ENCODE measurements at regions not wholly inside any gene's neighbourhood (a gene's known extent, or its start where the extent isn't known, plus 50 kb on each side); places are given as distances from the start of the nearest gene placed in this dataset.
A peak's percentile ranks its signal among the peaks of the same experiment; 100 is the strongest.

DNA sequence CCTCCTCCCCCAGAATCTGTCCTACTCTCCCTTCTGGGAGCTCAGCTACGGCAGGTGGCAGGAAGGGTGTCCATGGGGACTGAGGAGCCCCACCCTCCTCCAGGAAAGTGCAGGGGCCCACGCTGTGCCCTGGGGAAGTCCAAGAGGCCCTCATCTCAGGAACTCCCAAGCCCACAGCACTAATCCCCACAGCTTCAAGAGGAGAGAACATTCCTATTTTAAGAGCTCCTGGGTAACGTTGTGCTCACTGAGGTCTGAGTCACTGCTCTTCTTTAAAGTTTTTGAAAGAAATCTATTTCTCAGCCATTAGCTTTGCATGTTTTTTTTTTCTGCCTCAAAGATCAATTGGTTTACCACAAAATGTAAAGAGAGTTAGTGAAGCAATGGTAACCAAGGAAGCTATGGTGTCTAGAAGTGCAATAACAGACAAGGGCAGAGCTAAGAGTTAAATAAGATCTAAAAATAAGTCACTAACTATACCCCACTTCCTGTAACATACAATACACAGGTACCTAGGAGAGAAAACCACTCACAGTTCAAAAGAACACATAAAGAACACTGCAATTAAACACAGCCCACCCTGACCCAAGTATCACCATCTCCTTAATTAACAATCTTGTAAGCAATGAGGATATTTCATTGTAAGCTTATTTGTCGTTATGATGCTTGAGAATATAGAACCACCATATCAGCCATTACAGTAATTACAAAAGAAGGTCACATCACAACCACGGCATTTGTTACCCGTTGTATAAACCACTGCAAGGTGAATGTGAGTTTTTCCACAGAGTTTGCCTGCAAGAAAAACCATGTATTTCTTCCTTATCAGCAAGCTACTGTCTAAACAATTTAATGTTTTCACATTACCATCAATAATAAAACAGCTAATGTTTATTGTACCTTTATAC is 382.3 kb upstream of the SLC30A5 start:
- peak; percentile 23 for DNase-seq (ENCODE audit: low spot score)

DNA sequence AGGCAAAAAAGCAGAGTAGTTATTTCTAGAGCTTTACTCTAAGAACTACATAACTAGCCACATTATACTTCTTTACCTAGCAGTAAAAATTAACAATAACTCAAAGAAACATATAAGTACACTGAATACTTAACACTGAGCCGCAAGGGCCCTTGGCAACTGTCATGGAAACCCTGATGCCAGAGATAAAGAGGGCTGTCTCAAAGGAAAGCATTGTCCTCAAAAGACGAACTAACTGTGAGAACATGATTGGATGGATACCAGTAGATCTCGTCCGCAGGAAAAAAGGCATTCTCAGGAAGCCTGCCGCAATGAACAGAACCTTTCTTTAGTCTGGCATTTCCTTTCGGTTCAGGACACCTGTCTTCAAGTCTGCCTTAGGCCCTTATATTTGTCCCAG is 379.0 kb upstream of the SLC30A5 start:
- DNase-seq (ENCODE audit: low spot score): no peak

DNA sequence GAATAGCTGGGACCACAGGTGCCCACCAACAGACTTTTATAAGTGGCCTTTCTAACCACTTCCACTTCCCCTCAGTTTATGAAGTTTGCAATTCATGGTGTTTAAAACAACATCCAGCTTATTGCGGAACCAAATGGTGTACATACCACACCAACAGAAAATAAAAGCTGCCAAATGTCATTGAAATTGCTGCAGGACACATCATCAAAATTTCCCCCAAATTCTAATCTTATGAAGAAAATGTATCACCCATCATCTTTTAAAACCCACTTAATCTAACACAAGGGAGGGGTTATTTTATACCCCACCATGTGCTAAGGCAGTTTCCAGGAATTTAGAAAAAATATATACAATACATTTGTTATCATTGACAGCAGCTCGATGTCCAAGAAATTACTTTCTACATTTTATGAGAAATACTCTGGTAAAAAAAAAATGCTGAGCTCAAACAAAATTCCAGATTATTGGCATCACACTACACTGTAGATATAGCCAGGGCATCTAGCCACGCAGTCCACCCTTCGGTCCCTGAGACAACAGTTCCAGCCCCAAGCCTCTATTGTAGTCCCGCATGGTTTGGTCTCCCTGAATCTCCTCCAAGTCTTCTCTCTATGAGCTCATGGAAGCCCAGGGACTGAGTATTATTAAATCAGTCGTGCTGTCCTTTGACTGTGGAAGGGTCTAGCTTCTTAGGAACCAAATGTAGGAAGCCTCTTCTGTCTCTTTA is 372.8 kb upstream of the SLC30A5 start:
- DNase-seq (ENCODE audit: low spot score): no peak

DNA sequence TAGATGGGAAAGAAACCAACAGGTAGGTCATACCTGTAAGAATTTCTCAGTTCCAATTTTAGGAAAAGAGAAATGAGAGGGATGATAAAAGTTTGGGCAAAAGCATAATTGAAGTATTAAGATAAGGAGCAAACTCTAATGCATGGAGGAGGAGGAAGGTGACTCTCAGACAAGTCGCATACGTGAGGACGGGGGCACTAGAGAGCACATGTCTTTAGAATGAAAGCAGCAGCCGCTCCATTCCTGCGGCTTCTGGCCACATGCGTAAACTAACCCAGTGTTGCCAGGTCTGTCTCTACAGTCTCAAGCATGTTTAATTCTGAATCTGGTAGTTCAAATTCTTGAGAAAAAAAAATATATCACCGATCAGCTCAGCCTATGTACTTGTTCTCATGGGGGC is 371.5 kb upstream of the SLC30A5 start:
- DNase-seq (ENCODE audit: low spot score): no peak

DNA sequence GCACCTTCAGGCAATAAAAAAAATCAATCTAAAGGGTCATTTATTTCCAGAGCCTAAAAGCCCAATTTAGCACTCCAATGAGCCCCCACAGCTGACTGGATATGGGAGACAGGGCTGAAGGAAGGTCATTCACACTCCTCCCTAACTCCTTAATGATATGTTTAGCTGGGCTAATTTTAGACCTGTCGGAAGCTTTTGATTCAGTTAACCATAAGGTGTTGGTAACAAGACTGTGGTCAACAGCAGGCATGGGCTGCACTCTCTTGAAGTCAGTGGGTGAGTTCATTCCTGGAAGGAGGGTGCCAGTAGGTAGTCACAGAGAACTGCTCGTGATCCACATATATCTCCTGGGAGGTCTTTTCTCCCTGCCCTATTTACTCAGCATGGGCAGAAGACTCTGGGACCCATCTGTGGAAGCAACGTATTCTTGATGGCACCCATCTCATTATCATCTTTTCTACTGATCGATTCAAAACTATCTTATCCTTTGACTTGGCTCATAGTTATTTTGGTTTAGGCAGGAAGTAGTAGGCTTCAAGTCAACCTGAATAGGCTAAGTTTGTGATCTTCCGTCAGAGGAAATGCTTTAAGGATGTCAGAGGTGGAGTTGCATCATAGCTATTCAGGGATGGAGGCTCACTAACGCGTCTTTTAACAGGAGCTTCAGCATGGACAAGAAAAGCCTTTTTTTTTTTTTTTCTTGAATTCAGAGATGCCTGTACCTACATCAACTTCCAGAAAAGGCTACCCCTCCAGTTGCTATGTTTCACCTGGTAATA is 367.7 kb upstream of the SLC30A5 start:
- no peak for DNase-seq (ENCODE audit: low spot score)

DNA sequence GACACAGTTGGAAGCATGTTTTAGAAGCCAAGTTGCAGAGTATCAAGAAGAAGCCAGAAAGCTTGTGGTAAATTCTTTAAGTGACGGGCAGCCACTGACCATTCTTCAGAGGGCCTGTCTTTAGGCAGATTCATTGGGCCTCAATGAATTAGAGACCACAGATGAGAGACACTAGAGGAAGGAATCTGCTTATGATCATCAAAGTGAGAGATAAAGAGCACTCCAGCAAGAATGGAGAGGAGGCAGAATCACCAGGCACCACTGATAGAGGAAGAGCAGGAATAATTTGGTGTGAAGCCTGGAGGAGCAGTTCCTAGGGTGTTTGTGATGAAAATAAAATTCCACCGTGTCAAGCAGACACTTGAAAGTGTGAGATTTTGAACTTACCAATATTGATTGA is 365.9 kb upstream of the SLC30A5 start:
- DNase-seq (ENCODE audit: low spot score): no peak

DNA sequence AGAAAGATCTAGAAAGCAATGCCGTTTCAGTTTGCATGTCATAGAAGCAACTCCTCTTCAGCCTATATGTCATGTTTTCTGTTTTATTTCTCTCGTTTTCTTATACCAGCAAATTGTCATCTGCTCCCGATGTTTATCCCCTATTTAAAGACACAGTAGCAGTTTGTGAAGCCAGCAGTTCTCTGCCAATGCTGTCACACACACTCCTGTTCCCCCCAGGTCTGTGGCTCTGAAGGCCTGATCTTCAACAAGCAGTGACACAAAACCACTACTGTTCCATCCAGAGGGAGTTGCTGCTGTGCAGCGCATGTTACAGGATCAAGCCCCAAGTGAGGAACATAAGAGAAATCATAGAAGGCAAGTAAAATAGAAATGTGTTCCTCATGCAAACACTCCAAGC is 364.1 kb upstream of the SLC30A5 start:
- no peak for DNase-seq (ENCODE audit: low spot score)

DNA sequence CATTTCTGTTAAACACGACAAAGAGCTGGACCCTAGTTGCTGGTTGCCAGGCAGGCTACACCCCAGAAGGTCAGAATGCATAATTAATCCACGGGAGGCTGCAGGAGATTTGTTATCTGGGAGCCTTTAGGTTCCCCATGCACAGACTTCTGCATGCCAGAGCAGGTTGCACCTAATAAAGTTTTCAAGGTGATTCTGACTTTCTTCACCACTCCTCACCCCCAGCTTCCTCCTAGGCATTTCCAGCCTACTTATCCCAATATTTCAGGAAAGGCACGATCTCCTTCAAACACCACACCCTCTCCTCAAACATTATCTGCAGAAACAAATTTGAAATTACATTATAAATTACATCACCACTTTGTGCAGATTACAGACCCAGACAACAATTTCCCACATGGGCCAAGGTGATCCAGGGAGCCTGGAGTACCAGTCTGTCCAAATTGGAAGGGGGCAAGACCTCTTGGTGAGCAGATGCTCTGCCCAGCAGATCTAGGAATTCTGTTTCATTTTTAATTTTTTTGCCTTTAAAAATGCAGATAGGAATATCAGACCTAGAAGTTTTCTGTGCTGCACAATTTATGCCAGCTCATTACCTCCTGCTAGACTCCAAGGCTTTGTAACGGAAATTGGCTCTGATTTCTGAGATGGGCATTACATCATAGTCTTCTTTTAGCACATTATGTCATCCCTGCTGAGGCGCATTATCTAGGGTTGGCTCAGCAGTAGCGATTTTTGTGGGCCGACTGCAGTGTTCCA is 363.4 kb upstream of the SLC30A5 start:
- DNase-seq (ENCODE audit: low spot score): peak; percentile 86

DNA sequence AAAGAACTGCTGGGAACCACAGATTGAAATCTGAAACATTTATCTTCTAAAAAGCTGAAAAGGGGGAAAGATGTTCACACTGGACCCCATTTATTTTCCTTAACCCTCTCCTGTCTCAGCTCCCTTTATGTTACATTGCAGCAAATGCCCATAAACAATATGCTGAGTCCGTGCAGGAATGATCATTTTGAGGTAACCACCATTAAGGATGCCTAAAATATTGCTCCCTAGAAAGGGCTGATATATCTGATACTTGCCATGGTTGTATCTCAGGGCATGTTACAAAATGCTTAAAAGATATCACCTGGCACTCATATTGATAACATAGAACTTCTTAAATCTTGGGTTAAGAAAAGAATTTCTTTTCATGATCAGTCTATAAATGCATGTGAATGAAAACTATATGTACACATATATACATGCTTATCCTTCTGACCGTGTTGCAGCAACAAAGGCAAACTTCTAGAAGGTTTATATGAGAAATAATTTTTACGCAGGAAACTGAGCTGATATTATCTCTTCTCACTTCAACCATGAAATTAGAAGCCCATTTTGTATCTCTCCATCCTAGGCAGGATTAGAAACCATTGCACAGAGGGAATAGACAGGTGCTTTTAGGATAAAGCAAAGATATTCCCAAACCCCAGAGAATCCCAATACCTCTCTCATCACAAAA is 362.7 kb upstream of the SLC30A5 start:
- no peak for DNase-seq (ENCODE audit: low spot score)

DNA sequence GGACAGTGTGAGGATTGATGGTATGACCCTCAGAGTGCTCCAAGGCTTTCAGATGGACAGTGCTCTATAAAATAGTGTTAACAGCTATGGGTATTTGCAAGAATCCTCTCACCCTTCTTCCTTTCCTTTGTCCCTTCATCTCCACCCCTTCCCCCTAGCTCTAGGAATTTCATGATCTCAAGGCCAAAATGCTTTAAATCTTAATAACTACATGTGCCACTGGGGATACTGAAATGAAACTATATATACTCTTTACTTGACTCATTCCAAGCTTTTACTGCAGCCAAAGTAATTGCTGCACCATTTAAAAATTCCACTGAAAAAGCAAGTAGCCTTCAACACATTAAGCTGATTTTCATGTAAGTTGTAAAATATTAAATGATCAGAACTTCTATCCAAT is 361.6 kb upstream of the SLC30A5 start:
- DNase-seq (ENCODE audit: low spot score): no peak

DNA sequence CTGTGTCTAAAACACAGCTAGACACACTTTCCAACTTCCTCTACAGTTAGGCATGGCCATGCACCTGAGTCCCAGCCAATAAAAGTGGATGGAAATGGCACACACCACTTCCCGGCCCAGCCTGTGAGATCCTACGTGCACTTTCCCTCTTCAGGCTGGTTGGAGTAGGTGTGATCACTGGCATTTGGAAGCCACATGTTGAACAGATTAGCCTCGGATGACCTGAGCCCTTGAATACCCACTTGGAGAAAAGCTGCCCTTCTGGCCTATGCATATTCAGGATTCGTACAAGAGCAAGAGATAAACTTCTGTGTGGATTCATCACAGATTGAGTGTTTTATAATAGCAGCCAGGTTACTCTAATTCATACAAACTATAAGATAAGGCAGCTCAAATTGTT is 359.0 kb upstream of the SLC30A5 start:
- no peak for DNase-seq (ENCODE audit: low spot score)

DNA sequence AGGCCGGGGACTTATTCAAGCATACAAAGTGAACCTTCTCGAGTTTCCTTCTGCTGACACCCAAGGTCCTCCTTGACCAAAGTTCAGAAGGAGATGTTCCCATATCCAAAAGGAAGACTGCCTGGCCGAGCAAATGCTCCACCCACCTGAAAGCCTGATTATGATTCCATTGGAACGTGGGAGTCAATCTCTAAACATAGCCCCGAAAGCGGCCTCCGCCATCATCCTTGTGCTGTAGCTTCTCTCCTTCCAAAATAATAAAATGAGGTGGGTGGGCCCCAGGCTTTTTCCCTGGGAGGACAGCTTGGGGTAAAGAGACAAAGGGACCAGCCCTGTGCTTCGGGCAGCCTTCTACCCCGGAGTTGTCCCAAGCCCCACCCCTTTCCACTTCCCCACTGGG is 355.6 kb upstream of the SLC30A5 start:
- no peak for DNase-seq (ENCODE audit: low spot score)

DNA sequence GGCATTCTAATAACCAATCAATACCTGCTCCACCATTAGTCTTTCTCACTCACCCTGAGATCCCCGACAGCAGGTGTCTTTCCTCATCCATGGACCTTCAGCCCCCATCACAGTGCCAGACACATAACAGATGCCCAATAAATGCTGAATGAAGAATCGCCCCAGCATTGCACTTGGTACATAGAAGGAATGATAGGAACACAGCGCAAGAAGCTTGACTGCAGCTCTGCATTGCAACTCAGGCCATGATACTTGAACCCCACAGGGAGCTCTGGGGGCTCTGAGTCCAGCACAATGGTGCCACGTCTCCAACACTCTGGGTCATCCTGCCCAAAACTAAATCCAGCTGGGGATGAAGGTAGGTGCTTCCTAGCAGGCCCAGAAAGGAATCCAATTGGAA is 355.0 kb upstream of the SLC30A5 start:
- no peak for DNase-seq (ENCODE audit: low spot score)

DNA sequence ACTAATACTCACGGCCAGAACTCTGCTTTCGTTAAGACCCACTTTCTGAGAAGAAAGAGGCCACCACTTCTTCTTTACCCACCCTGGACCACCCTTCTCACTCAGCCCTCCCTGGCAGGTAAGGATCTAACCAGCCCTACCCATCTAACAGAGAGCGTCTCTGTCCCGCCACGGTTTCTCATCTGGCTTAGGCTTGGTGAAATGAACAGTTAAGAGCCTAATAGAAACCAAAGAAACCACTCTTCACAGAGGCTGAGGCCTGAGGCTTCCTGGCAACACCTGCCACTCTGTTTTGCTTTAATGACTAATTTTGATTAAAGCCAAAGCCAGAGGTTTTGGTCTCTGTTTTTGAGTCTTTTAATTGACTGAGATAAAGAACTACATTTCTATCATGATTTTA is 354.1 kb upstream of the SLC30A5 start:
- DNase-seq (ENCODE audit: low spot score): no peak

DNA sequence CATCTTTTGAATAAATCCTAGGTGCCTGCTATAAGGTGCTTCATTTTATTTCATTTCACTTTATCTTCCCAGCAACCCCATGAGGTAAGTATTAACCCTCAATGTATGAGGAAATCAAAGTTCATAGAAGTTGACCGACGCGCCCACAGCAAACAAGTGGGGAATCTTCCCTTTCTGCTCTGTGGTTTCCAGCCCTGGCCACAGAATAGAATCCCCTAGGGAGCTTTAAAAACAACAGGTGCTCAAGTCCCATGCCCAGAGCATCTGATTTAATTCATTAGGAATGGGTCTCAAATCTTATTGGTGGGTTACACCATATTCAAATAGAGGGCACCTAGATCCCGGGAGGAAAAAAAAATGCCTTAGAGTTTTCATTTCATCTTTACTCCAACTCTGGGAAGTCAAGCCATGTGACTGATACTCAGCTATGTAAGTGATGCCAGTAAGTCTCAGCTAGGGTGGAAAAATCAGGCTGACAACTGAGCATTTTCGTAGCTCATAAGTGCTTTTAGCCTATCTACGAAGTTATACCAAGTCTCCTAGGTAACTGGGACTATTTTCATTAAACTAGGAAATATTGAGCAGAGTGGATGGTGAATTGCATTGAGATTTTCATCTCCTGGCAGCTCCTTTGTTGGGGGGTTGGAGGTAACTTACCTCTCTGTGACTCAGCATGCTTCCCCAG is 353.4 kb upstream of the SLC30A5 start:
- DNase-seq (ENCODE audit: low spot score): peak; percentile 45

DNA sequence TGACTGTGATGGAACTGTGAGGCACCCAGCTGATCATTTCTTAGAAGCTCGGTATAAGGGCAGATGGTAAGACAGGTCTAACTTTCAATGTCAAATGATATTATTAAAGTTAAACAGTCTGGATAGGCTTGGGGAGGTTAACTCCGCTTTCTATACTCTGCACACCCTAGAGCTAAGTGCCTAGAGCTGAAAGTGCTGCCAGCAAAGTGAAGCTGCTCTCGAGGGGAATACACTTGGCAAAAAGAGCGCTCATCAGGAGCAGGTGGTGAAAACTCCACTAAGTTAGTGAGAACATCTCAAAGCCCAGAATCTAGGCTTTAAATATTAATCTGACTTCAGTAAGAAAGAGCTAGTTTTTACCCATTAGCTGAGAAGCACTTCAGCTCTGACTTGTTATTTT is 349.6 kb upstream of the SLC30A5 start:
- no peak for DNase-seq (ENCODE audit: low spot score)

DNA sequence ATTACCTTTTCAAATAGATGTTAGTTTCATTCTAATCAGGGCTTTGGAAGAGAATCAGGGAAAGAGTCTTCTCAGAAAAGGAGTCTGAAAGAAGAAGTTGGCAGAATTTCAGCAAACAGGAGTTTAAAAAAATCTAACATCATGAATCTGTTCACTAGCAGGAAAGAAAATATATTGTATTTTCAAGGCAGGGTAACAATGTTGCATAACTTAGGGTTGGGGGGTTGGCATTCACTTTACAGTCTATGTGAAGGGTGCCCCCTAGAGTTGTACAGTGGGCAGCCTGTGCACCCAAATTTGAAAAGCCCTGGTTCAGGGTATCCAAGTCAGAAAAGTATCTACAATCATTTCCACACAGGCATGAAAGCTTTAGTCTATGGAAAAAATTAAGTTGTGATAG is 348.4 kb upstream of the SLC30A5 start:
- DNase-seq (ENCODE audit: low spot score): no peak

DNA sequence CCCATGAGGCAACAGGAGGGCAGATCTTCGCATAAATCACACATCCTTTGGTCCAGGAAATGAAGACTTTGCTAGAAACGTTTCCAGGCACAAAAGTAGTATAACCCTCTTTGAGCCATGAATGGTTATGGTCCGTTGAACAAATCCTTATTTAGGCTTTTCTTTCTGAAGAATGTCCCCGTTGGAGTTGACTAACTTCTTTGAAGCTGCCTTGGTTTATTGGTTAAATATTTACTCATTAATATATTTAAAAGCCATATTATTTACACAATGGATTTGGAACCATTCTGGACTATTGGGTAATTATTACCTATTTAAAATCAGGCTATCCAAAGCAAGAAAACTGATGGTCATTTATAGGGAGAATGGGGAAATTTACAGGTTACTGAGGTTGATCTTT is 347.6 kb upstream of the SLC30A5 start:
- peak; percentile 67 for DNase-seq (ENCODE audit: low spot score)

DNA sequence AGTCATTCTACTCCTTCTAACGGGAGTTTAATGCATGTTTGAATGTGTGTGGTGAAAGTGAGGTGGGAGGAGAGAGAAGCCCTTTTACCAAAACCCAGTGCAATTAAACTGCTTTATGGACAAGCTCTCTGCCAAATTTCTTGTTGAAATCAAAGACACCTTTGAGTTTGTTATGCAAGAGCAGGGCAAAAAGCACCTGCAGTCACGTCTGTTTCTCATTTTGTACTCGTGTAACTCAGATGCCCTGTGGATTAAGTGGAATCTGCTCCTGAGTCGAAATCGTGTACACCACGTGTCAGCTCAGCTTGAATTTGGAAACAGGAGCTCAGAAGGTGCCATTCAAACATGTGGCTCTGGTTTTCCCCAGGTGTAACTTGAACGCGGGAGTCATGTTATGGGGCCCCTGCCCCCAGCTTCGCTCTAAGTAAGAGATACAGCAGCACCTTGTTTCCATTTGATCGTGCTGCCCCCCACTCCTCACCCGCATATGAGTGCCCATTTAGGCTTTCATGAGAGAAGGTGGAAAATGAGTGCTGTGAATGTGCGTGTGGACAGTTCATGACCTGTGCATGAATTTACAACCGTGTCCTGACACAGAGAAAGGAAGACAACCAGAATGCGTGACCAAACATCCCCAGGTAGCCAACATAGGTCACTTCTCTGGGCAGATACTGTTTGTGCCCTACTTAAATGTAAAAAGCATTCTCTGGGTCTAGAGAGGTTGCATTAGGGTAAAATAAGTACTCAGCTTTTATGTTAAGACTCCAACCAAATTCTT is 347.0 kb upstream of the SLC30A5 start:
- peak; percentile 26 for DNase-seq (ENCODE audit: low spot score)

DNA sequence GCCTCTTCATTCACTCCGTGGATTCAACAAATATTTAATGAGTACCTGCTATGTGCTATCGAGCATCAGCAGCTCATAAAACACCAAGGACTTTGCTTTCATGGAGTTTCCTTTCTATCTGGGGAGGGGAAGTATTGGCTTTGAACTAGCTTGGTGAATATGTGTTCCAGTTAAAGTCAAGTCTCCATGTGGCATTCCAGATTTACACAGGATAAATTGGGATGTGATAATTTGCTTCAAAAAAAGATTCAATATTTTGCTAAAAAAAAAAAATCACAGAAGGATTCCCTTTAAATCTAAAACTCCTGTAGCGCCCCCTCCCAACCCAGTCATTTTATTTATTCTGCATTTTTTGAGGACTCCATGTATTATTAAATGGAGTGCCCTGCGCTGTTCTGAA is 346.3 kb upstream of the SLC30A5 start:
- no peak for DNase-seq (ENCODE audit: low spot score)
